RPMI7951 (cell line): ENCODE measurements at regions not wholly inside any gene's neighbourhood (a gene's known extent, or its start where the extent isn't known, plus 50 kb on each side); places are given as distances from the start of the nearest gene placed in this dataset.
A peak's percentile ranks its signal among the peaks of the same experiment; 100 is the strongest.

ENCODE experiments used
- DNase-seq: peaks from one replicate; pipeline ENCODE4 v3.0.0-alpha.2; 2012; ENCODE audit warnings: low read depth

DNA sequence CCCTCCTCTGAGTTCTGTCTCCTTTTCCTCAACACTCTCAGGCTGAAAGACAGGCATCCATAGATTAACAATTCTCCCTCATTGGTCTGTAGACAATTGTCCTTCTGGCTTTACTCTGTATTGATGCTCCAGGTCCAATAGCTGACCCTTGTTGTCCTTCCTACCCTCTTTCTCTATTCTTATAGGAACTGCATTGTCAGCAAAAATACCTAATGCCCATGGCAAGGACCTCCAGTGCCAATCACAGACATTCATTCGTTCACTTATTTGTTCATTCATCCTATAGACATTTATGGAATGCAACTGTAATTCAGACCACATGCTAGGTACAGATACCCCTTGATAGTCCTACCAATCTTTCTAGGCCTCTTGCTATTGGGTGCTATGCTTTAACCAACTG, 69.8 kb upstream of the DTNA start:
- DNase-seq: no peak

DNA sequence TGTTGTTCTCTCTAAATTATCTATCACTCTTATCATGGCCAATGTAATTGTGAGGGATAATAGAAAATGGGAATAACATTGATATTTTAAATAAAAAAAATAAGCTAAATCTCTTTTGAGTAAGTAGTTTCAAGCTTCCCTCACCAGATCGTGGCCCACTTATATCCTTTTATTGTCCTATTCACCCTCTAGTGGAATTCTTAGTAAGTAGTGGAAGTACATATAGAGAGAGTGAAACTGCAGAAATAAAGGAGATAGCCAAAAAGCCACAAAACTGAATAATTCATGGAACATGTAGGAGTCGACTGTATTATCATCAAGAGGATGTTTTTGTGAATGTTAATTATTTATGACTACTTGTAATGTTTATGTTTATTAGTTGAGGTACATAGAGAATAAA, 66.1 kb upstream of the DTNA start:
- DNase-seq: no peak

DNA sequence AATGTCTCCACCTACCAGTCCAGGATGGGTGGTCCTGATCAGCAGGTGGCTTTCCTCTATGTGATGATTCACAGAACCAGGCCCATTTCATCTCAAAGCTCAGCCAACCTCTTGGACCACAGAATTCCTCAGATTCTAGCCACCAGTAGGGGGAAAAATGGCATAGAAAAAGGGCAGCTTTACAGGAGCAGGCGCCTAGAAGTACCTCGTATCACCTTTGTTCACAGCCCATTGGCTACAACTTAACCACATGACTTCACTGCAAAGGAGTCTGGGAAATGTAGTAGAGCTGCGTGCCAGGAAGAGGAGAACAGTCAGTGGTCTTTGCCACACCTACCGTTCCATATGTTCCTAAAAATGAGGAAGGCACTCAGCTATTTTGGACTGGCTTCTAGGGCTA, 62.8 kb upstream of the DTNA start:
- peak; percentile 11 for DNase-seq

DNA sequence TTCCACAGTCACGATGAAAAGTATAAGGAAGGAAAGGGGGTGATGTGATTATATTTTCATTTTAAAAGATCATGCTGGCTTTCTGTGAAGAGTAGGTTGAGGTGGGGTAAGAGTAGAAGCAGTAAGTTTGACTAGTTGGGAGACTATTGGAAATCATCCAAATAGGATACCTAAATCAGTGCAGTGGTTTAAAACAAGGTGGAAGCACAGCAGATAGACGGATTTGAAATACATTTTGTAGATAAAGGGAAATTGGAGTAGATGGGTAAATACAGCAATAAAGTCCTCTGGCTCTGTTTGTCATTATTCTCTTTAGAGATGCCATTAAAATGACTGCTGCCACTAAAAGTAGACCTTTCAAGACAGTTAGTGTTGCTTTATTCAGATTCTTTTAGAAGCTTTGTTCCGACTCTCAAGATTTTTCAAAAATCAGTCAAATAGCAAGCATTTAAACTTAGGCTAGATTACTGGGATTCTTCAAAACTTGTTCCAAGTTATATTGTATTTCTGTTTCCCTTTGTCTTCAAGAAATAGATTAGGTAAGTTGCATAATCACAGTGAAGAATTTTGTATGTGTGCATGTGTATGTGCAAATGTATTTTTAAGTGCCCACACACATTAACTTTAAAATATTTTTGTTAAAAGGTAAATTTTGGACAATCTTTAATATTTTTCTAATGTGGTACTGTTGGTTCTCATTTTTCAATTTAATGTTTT, 61.7 kb upstream of the DTNA start:
- DNase-seq: no peak

DNA sequence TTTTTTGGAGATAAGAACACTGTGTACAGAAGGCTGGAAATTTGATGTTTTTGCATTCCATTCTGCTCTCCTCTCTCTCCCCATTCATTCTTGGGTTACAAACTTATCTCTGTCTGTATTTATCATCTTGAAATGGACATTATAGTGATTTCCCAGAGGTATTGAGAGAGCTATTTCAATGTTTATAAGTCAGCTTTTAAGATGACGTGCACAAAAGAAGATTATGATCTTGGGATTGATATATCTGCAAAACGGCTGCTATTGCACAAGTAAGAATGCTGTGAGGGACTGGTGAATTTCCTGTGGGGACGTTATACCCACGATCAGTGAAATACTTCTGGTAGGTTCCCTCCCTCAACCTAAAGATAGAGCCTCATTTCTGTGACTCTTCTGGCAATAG, 61.0 kb upstream of the DTNA start:
- no peak for DNase-seq

DNA sequence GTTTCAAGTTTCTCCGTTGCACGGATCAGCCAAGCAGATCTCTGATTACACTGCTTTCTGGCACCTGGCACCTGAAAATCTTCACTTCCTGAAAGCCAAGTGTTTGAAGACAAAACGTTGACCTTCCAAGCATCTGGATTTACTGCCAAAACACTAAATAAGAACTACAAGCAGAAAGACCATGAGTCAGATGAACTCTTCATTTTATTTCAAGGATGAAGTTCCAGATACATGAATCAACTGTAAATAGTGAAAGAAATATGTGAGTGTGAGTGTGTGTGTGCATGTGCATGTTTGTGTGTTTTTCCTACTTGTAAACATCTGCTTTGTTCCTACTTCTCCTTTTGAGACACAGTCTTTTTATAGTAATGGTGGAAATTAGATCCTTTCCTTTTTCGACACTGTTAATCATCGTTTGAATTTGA, 60.0 kb upstream of the DTNA start:
- DNase-seq: peak; percentile 6

DNA sequence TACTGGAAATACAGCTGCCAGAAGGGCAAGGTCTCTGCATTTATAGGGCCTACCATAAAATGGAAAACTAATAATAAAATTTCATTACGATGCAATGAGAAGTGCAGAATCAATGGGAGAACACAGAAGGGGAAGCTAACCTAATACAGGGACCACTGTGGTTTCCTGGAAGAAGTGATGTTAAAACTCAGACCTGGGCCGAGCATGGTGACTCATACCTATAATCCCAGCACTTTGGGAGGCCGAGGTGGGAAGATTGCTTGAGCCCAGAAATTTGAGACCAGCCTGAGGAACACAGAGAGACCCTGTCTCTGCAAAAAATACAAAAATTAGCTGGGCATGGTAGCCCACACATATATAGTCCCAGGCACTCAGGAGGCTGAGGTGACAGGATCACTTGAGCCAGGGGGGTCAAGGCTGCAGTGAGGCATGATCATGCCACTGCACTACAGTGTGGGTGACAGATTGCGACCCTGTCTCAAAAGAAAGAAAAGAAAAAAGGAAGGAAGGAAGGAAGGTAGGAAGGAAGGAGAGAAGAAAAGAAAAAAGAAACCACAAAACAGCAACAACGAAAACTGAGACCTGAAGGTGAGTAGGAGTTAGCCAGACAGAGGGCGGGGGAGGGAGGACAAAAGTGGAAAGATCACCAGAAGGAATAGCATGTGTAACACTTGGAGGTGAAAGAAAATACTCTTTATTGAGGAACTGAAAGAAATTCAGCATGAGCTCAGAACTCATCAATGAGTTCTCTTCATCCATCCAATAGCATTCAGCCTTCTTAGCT, 58.3 kb upstream of the DTNA start:
- DNase-seq: no peak

DNA sequence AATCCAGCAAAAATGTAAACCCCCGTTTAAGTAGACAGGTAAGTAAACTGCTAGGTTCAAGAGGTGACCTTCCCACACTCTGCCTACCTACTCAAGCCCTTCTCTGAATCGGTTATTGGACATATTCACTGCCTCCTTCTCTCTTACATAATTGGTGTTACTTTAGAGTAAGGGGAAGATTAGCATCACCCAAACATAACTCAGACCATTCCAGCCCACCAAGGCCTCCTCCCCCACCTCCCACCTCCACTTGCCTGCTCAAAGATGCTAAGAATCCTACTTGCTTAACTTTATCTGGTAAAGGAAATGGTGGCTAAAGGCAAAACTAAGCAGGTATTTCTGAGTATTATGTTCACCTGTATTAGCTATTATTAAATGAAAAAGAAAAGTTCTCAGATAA, 55.0 kb upstream of the DTNA start:
- DNase-seq: no peak

DNA sequence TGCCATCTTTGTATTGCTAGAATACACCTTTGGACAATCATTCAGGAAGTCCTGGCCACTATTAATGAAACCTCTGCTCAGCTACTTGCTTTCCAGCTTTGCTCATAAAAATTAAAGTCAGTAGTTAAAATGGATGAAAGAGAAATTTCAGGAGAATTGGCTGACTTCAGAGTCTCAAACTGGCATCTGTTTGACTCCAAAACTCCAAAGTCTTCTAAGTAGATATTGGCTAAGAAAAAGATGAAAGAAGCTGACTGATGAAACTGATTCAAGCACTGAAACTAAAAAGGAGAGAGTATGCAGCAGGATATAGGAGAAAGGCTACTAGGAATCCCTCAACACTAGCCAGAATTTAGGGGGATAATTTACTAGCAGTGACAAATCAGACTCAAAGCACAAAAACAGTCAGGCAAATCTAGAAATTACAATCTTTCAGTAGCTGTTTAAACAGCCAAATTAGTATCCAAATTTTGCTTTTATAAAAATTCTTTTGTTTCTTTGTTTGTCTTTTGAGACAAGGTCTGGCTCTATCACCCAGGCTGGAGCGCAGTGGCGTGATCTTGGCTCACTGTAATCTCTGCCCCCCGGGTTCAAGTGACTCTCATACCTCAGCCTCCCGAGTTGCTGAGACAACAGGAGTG, 52.1 kb upstream of the DTNA start:
- DNase-seq: no peak

DNA sequence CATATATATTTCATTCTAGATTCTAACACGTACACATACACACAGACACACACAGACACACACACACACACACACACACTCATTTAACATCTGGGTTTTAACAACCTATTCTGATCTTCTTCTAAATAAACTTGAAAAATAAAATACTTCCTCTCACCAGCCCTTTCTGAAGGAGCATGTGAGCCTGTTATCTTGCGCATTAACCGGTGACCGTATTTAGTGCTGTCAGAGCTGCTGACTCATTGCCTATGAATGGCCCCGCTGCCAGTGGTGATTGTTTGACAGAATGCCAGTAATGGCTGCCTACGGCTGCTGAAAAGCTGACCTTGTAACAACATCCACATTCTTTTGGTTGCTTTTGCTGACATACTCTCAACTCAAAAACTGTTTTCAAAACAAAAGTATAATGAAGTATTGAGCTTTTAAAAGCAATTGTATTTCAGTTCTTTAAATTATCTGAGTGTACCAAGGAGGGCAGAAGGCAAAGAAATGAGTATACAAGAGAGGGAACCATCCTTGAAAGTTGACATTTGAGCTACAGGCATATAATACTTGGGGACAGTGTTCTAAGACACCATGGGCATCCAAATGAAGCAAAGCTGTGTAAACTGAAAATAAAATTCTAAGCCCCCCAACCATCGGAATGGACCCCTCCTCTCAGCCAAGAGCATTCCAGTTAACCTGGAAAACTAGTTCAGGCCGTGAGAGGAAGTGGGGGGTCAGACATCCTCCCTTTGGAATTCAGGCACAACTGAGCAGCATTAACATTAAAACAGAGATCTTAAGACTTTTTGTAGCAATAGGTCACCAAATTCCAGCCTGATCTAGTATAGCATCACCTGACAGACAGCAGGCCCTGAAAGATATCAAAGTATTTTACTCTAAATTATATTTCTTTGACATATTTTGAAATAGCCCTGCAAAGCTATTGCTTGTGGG, 50.2 kb upstream of the DTNA start:
- DNase-seq: peak; percentile 90
